Loucy (cell line): ENCODE measurements at regions not wholly inside any gene's neighbourhood (a gene's known extent, or its start where the extent isn't known, plus 50 kb on each side); places are given as distances from the start of the nearest gene placed in this dataset.

Experiments used
- H2AFZ ChIP-seq: fragments of 200-600 bp; sonication (generic); 2 replicates; pipeline ENCODE4 v1.6.0; 2016; ENCODE audit warnings: antibody characterized with exemption, mild to moderate bottlenecking, low read length, moderate library complexity
- H3F3A ChIP-seq: fragments of 200-600 bp; 2 replicates; pipeline ENCODE4 v1.6.0; 2016; ENCODE audit warnings: antibody characterized with exemption, low read depth, mild to moderate bottlenecking
- H3K27me3 ChIP-seq: fragments of 200-600 bp; sonication (generic); 2 replicates; pipeline ENCODE4 v1.6.1; 2014; ENCODE audit warnings: low read length, mild to moderate bottlenecking; ENCODE audit not compliant: insufficient read depth, poor library complexity, severe bottlenecking
- H3K36me3 ChIP-seq: fragments of 200-600 bp; sonication (generic); 2 replicates; pipeline ENCODE4 v1.6.1; 2016; ENCODE audit warnings: low read length; ENCODE audit not compliant: insufficient read depth
- H3K4me1 ChIP-seq: fragments of 200-600 bp; sonication (generic); 2 replicates; pipeline ENCODE4 v1.5.1; 2014; ENCODE audit warnings: low read length, mild to moderate bottlenecking; ENCODE audit not compliant: insufficient read depth, poor library complexity, severe bottlenecking
- H3K4me2 ChIP-seq: fragments of 200-600 bp; sonication (generic); 2 replicates; pipeline ENCODE4 v1.6.0; 2014; ENCODE audit warnings: antibody characterized with exemption, low read length, low read depth, mild to moderate bottlenecking; ENCODE audit not compliant: poor library complexity, severe bottlenecking
- H3K4me3 ChIP-seq: fragments of 200-600 bp; sonication (generic); 2 replicates; pipeline ENCODE4 v1.5.1; 2014; ENCODE audit warnings: low read length, mild to moderate bottlenecking, mixed read lengths; ENCODE audit not compliant: poor library complexity, severe bottlenecking
- H3K79me2 ChIP-seq: fragments of 200-600 bp; sonication (generic); 2 replicates; pipeline ENCODE4 v1.6.1; 2014; ENCODE audit warnings: low read length; ENCODE audit not compliant: insufficient read depth
- H3K9ac ChIP-seq: fragments of 200-600 bp; sonication (generic); 2 replicates; pipeline ENCODE4 v1.6.0; 2014; ENCODE audit warnings: mild to moderate bottlenecking, low read depth, low read length, moderate library complexity; ENCODE audit not compliant: poor library complexity, severe bottlenecking
- H3K9me2 ChIP-seq: fragments of 200-600 bp; sonication (generic); replicated peaks from 2 replicates; pipeline ENCODE4 v1.6.1; 2016; ENCODE audit warnings: low read depth, low read length, mixed read lengths
- H3K9me3 ChIP-seq: fragments of 200-600 bp; sonication (generic); 2 replicates; pipeline ENCODE4 v1.6.1; 2014; ENCODE audit warnings: mild to moderate bottlenecking, antibody characterized with exemption, low read length, low read depth; ENCODE audit not compliant: insufficient read depth
- H4K20me1 ChIP-seq: fragments of 200-600 bp; sonication (generic); 2 replicates; pipeline ENCODE4 v1.6.0; 2014; ENCODE audit warnings: antibody characterized with exemption, low read length, mild to moderate bottlenecking; ENCODE audit not compliant: insufficient read depth, poor library complexity, severe bottlenecking
- CTCF ChIP-seq: fragments of 200-600 bp; sonication (generic); conservative IDR thresholded peaks from 2 replicates; pipeline ENCODE4 v1.5.1; 2014; ENCODE audit warnings: mild to moderate bottlenecking, antibody characterized with exemption, low read length
- EZH2phosphoT487 ChIP-seq: fragments of 200-600 bp; IDR thresholded peaks from 2 replicates; pipeline ENCODE4 v1.6.1; 2018; ENCODE audit warnings: antibody characterized with exemption, mild to moderate bottlenecking, moderate library complexity, borderline replicate concordance

- no peak overlapping the region for H3K4me3 ChIP-seq
- no peaks in the 10 kb centered on the region for H3F3A ChIP-seq
- no peak overlapping the region for H2AFZ ChIP-seq
- no peaks in the 10 kb centered on the region for H3K27me3 ChIP-seq
- no peak overlapping the region for H3K4me2 ChIP-seq
- no peaks in the 10 kb centered on the region for H3K9me2 ChIP-seq
- H3K4me1 ChIP-seq = no peaks in the 10 kb centered on the region
- no peaks in the 10 kb centered on the region for H3K36me3 ChIP-seq
- no peak overlapping the region for H3K9ac ChIP-seq
- H4K20me1 ChIP-seq = no peaks in the 10 kb centered on the region
- no peak for TF ChIP-seq CTCF
- TF ChIP-seq EZH2phosphoT487 = no peak
- H3K9me3 ChIP-seq = no peaks in the 10 kb centered on the region
- no peaks in the 10 kb centered on the region for H3K79me2 ChIP-seq
These were observed 315.2 kb downstream of the RPS6KC1 start for GRCh38 chr1:213366141-213366831.

GRCh38 chr1:213369465-213369864 is 318.4 kb downstream of the RPS6KC1 start:
- Histone ChIP-seq H3K4me3 (no peak overlapping the region), H3K27me3 (no peaks in the 10 kb centered on the region), H3K9me3 (no peaks in the 10 kb centered on the region), H3K4me1 (no peaks in the 10 kb centered on the region), H4K20me1 (no peaks in the 10 kb centered on the region), H2AFZ (no peak overlapping the region), H3K9ac (no peak overlapping the region), H3F3A (no peaks in the 10 kb centered on the region), H3K9me2 (no peaks in the 10 kb centered on the region), H3K79me2 (no peaks in the 10 kb centered on the region), H3K4me2 (no peak overlapping the region), H3K36me3 (no peaks in the 10 kb centered on the region)
- TF ChIP-seq EZH2phosphoT487 (no peak), CTCF (no peak)

GRCh38 chr1:213370523-213370922 is 319.5 kb downstream of the RPS6KC1 start:
- Histone ChIP-seq H3K36me3 (no peaks in the 10 kb centered on the region), H3K9me3 (no peaks in the 10 kb centered on the region)

More at GRCh38 chr1:213370523-213370922, 319.5 kb downstream of the RPS6KC1 start:
- Histone ChIP-seq H3K27me3 (no peaks in the 10 kb centered on the region), H3K4me2 (no peak overlapping the region), H2AFZ (no peak overlapping the region), H3F3A (no peaks in the 10 kb centered on the region), H3K4me3 (no peak overlapping the region), H3K4me1 (no peaks in the 10 kb centered on the region), H3K79me2 (no peaks in the 10 kb centered on the region), H4K20me1 (no peaks in the 10 kb centered on the region), H3K9ac (no peak overlapping the region), H3K9me2 (no peaks in the 10 kb centered on the region)
- TF ChIP-seq CTCF = no peak
- TF ChIP-seq EZH2phosphoT487 = no peak
